Activated T-helper 17 cell treated with anti-CD3 and anti-CD28 coated beads, Interleukin-2, amount 50 U/mL, for 72 hours (primary cell): ENCODE measurements at regions not wholly inside any gene's neighbourhood (a gene's known extent, or its start where the extent isn't known, plus 50 kb on each side); places are given as distances from the start of the nearest gene placed in this dataset.

ENCODE experiments used
- ATAC-seq: fragments of 150-1000 bp; cut with Tn5 transposase; replicated peaks from 2 replicates; pipeline ENCODE4 v1.10.0; 2021; ENCODE audit warnings: mild to moderate bottlenecking, moderate library complexity
- H3K27ac Mint-ChIP-seq: one replicate; pipeline ENCODE4 v1.8.0; 2022; ENCODE audit warnings: mixed read lengths
- H3K27me3 Mint-ChIP-seq: one replicate; pipeline ENCODE4 v1.8.0; 2022; ENCODE audit warnings: mixed read lengths
- H3K36me3 Mint-ChIP-seq: one replicate; pipeline ENCODE4 v1.8.0; 2022; ENCODE audit warnings: low read depth, mild to moderate bottlenecking, mixed read lengths
- H3K4me1 Mint-ChIP-seq: one replicate; pipeline ENCODE4 v1.8.0; 2022; ENCODE audit warnings: mixed read lengths
- H3K4me3 Mint-ChIP-seq: one replicate; pipeline ENCODE4 v1.8.0; 2022; ENCODE audit warnings: mild to moderate bottlenecking, mixed read lengths
- H3K9me3 Mint-ChIP-seq: one replicate; pipeline ENCODE4 v1.8.0; 2022; ENCODE audit warnings: mixed read lengths

DNA sequence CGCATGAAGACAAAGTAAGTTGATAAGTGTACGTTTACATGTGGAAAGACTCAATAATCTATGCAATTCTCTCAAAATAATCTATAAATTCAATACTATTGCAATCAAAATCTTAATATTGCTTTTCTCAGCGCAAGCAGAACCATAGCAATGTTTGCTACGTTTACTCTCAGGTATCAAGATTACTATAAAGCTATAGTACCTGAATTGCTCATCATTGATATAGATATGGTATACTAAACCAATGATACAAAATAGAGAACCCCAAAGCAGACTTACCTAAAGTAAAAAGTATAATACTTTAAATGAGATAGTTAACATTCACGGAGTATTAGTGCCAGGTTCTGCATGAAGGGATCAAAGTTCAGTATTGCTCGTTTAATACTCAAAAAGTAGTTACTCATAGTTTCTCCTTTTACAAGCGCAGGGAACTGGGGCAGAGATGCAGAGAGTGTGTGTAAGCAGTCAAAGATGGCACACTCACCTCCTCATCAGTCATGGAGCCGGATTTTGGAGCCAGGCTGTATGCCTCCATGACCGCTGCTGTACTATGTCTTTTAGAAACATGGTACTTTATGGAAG is 391.0 kb upstream of the ID2 start:
- no peaks in the 10 kb centered on the region for H3K9me3 Mint-ChIP-seq
- no peaks in the 10 kb centered on the region for H3K27me3 Mint-ChIP-seq
- ATAC-seq, result peak; percentile 55
- H3K4me1 Mint-ChIP-seq, result peaks cover 16% of the 10 kb centered on the region
- peaks cover 24% of the 10 kb centered on the region for H3K36me3 Mint-ChIP-seq
- no peak overlapping the region for H3K4me3 Mint-ChIP-seq
- H3K27ac Mint-ChIP-seq, result peak overlapping the region; percentile 56

GRCh38 chr2:8296306-8296705 is 385.6 kb upstream of the ID2 start:
- H3K4me3 Mint-ChIP-seq, result peak overlapping the region; percentile 63
- ATAC-seq, result peak; percentile 98
- H3K4me1 Mint-ChIP-seq, result peaks cover 23% of the 10 kb centered on the region
- peaks cover 5% of the 10 kb centered on the region for H3K9me3 Mint-ChIP-seq
- peaks cover under 1% of the 10 kb centered on the region for H3K36me3 Mint-ChIP-seq
- no peaks in the 10 kb centered on the region for H3K27me3 Mint-ChIP-seq
- H3K27ac Mint-ChIP-seq, result peak overlapping the region; percentile 68

DNA sequence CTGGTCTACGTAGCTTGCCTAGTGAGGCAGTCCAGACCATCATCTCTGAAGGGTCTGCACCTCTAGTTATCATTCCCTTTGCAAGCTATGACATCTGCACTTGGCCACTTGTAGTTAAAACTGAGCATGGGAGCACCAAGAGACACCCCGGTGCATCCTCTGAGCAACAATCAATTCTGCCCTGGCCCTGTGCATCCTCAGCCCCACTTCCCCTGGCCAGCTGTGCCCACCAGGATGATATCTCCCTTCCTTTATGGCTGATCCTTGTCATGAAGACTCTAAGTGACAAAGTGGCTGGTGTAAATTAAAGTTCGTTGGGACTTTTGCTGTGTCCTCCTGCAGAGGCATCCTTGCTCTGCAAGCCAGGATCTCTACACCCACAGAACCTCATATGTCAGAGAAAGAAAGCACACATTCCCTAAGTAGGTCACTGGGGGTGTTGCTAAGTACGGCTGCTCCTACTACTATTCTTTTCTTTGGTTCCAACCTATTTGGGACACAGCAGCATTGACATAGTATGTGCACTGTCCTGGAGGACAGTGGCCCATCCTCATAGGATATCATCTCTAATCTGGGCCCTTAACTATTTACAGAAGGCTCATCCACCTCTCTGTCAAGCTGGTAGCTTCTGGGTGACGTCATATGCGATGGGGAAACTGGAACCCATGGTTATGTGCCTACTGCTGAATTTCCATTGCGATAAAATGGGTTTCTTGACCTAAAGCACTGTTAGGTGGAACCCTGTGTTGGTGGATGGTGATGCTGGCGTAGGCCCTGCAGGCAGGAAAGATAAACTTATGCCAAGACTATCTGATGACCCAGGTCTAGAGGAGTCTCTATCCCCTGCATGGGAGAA is 384.3 kb upstream of the ID2 start:
- Mint-ChIP-seq H3K36me3 (peaks cover 9% of the 10 kb centered on the region), H3K27ac (peak overlapping the region; percentile 68), H3K4me1 (peaks cover 26% of the 10 kb centered on the region), H3K27me3 (no peaks in the 10 kb centered on the region), H3K4me3 (peak overlapping the region; percentile 63), H3K9me3 (peaks cover 5% of the 10 kb centered on the region)
- no peak for ATAC-seq

GRCh38 chr2:8298783-8299182 is 383.1 kb upstream of the ID2 start:
- peaks cover 18% of the 10 kb centered on the region for H3K36me3 Mint-ChIP-seq
- H3K4me1 Mint-ChIP-seq, result peaks cover 38% of the 10 kb centered on the region
- ATAC-seq, result no peak
- H3K27ac Mint-ChIP-seq, result no peak overlapping the region
- H3K9me3 Mint-ChIP-seq, result peaks cover 10% of the 10 kb centered on the region
- no peak overlapping the region for H3K4me3 Mint-ChIP-seq
- H3K27me3 Mint-ChIP-seq, result no peaks in the 10 kb centered on the region

- H3K4me1 Mint-ChIP-seq, result peaks cover 51% of the 10 kb centered on the region
- H3K9me3 Mint-ChIP-seq, result peaks cover 10% of the 10 kb centered on the region
- no peak for ATAC-seq
- H3K4me3 Mint-ChIP-seq, result no peak overlapping the region
- H3K36me3 Mint-ChIP-seq, result peaks cover 22% of the 10 kb centered on the region
- H3K27ac Mint-ChIP-seq, result no peak overlapping the region
- H3K27me3 Mint-ChIP-seq, result no peaks in the 10 kb centered on the region
Measured at GRCh38 chr2:8300216-8300615, 381.6 kb upstream of the ID2 start.

DNA sequence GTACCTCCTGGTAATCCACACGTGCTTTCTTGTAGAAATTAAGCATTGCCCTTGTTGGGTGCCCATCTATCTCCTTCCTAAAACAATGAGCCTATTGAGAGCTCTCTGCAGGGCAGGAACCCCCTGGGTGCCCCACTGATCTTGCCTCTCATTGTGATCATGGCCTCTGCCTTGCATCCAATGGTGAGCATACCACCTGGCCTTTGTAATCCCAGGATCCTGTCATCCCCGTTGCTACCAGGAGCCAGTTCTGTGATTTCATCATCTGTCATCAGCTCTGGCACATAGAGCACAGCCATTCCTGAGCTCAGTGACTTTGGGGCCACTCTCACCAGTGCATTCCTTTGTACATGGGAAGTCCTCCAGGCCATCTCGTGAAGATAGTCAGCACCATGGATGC is 381.0 kb upstream of the ID2 start:
- H3K4me1 Mint-ChIP-seq, result peaks cover 55% of the 10 kb centered on the region
- ATAC-seq, result no peak
- peaks cover 10% of the 10 kb centered on the region for H3K9me3 Mint-ChIP-seq
- H3K36me3 Mint-ChIP-seq, result peaks cover 22% of the 10 kb centered on the region
- no peak overlapping the region for H3K4me3 Mint-ChIP-seq
- no peak overlapping the region for H3K27ac Mint-ChIP-seq
- H3K27me3 Mint-ChIP-seq, result no peaks in the 10 kb centered on the region

GRCh38 chr2:8303322-8303832 is 378.5 kb upstream of the ID2 start:
- Mint-ChIP-seq H3K27ac (peak overlapping the region; percentile 86), H3K4me3 (peak overlapping the region; percentile 75), H3K27me3 (no peaks in the 10 kb centered on the region), H3K4me1 (peaks cover 60% of the 10 kb centered on the region), H3K9me3 (peaks cover 5% of the 10 kb centered on the region), H3K36me3 (peaks cover 22% of the 10 kb centered on the region)
- peak; percentile 55 for ATAC-seq

GRCh38 chr2:8304821-8305766 is 376.8 kb upstream of the ID2 start:
- no peak overlapping the region for H3K27ac Mint-ChIP-seq
- H3K9me3 Mint-ChIP-seq, result peaks cover 5% of the 10 kb centered on the region
- H3K4me3 Mint-ChIP-seq, result no peak overlapping the region
- peaks cover 68% of the 10 kb centered on the region for H3K4me1 Mint-ChIP-seq
- peaks cover 4% of the 10 kb centered on the region for H3K27me3 Mint-ChIP-seq
- ATAC-seq, result no peak
- H3K36me3 Mint-ChIP-seq, result peaks cover 22% of the 10 kb centered on the region

DNA sequence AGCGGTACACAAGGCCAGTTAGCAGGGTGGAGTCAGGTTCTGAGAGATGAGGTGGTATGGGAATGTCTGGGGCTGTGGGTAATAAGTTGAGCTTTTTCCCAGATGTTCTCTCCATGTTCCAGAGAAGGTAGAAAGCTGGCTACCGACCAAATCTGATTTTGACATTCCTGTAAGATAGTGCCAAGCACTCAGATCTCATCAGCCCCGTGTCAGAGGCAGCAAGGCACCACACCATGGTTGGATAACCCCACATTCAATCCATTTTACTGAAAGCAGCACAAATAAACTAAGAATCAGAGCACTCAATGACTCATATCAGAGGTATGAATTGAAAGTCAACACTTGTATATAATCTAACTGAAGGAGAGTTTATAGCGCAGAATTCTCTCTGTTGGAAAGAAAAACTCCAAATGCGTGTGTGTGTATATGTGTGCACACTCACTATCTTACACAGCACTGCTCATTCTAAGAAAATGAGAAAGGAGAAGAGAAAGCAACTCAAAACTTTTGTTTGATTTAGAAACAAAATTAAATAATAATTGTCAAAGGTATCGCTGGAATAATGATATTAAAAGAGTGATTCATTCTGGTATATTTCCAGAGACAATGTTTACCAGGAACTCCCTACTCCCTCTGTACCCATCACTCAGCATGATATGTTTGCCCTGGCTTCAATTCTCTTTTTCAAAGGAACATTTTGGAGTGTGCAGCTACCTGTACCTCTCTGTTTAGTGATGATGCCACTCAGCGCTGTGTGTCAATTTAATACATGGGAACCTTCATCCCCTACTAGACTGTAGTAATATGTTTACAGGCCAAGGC is 375.1 kb upstream of the ID2 start:
- peaks cover 76% of the 10 kb centered on the region for H3K4me1 Mint-ChIP-seq
- H3K9me3 Mint-ChIP-seq, result peaks cover 5% of the 10 kb centered on the region
- peaks cover 4% of the 10 kb centered on the region for H3K27me3 Mint-ChIP-seq
- no peak overlapping the region for H3K27ac Mint-ChIP-seq
- no peak overlapping the region for H3K4me3 Mint-ChIP-seq
- H3K36me3 Mint-ChIP-seq, result peaks cover 17% of the 10 kb centered on the region
- peak; percentile 48 for ATAC-seq

GRCh38 chr2:8307606-8308180 is 374.2 kb upstream of the ID2 start:
- Mint-ChIP-seq H3K4me1 (peaks cover 80% of the 10 kb centered on the region), H3K9me3 (peaks cover 5% of the 10 kb centered on the region), H3K4me3 (no peak overlapping the region), H3K36me3 (peaks cover 13% of the 10 kb centered on the region), H3K27ac (no peak overlapping the region), H3K27me3 (peaks cover 4% of the 10 kb centered on the region)
- no peak for ATAC-seq

GRCh38 chr2:8309131-8309530 is 372.7 kb upstream of the ID2 start:
- ATAC-seq, result no peak
- H3K36me3 Mint-ChIP-seq, result peaks cover under 1% of the 10 kb centered on the region
- H3K27me3 Mint-ChIP-seq, result peaks cover 4% of the 10 kb centered on the region
- peak overlapping the region; percentile 75 for H3K4me3 Mint-ChIP-seq
- H3K27ac Mint-ChIP-seq, result peak overlapping the region; percentile 92
- H3K9me3 Mint-ChIP-seq, result no peaks in the 10 kb centered on the region
- H3K4me1 Mint-ChIP-seq, result peaks cover 76% of the 10 kb centered on the region

DNA sequence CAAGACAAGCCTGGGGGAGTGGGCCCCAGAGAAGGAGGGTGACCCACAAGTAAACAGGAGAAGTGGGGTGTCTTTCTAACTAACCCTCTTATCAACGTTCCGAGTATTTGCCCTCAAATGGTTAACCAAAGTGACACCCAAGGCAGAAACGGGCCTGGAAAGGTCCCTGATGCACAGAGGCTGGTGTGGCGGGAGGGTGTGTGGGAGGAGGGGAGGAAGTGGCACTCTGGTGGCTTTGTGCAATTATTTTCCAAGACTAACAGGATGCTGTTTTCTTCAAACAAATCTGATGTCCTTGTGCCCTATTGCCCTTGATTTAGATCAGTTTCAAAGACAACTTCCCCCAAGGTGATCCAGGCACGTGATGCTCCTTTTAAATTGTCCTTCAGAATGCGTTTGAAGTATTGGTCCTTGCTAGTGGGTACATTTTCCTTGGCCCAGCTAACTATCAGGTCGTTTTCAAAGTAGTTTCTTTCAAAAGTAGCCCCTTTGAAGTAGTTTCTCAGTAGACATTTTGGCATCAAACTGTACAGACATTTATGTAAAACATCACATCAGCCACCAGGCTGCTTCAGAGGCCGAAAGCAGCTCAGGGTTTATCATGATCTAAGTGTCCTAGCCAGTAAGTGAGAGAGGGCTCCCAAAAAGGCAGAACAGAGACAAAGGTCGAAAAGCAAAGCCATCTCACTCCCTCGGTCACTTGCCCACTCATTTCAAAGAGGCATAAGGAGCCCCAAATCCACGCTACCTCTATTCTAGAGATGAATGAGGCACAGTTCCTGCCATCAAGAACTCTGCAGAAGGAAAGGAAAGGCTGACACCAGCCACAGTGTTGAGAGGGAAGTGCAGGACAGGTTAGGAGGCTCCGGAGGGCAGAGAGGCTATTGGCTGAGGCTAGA is 371.1 kb upstream of the ID2 start:
- peak overlapping the region; percentile 75 for H3K4me3 Mint-ChIP-seq
- ATAC-seq, result peak; percentile 65
- H3K27ac Mint-ChIP-seq, result peak overlapping the region; percentile 92
- H3K4me1 Mint-ChIP-seq, result peaks cover 62% of the 10 kb centered on the region
- no peaks in the 10 kb centered on the region for H3K36me3 Mint-ChIP-seq
- H3K27me3 Mint-ChIP-seq, result peaks cover 4% of the 10 kb centered on the region
- H3K9me3 Mint-ChIP-seq, result no peaks in the 10 kb centered on the region
